CD4-positive, alpha-beta T cell treated with Interleukin-10 for 1 hour (primary cell): ENCODE measurements at regions not wholly inside any gene's neighbourhood (a gene's known extent, or its start where the extent isn't known, plus 50 kb on each side); places are given as distances from the start of the nearest gene placed in this dataset.
"Not testable (repeated sequence)": the region's sequence is repeated elsewhere in the genome, so short reads cannot be mapped to it uniquely, and the experiment has no call there.

ENCODE experiments used
- DNase-seq: peaks from one replicate; pipeline ENCODE4 v3.0.0-alpha.2; 2020

DNA sequence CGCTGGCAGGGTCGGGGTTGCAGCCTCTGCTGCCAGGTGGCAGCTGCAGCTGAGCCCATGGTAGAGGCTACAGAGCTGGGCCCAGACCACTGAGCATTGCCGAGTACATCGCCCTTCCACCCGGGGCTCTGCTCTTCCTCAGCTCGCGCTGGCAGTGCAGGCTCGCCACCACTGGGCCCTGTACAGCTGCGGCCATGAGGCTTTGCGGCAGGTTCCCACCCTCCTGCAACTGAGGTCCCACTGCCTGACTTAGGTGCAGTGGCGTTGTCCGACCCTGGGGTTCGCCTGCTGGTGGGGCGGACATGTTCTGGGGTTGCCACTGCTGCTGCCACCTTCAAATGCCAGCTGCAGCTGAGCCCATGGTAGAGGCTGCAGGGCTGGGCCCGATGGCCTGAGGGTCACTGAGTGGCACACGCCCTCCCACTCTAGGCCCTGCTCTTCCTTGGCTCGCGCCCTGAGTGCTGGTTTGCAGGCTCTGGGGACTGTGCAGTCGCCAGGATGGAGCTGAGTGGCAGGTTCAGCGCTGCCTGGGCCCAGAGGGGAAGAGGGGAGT is 359.8 kb downstream of the FOXD4L6 start:
- DNase-seq: not testable (repeated sequence)

DNA sequence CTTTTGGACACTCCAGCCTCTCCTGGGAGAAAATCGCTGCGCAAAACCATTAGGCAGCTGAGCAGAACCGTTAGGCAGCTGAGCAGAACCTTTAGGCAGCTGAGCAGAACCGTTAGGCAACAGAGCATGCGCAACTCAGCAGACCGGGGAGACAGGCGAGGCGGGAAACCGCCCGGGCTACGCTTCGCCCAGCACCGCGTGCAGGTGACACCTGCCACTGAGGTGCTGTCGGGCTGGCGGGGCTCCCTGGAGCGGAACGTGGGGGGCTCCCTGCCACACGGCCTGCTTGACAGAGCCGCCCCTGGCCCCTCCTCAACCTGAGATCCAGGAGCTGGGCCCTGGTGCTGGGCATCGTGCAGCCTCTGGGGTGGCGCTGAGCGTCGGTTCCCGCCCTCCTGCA is 360.3 kb downstream of the FOXD4L6 start:
- DNase-seq: not testable (repeated sequence)

DNA sequence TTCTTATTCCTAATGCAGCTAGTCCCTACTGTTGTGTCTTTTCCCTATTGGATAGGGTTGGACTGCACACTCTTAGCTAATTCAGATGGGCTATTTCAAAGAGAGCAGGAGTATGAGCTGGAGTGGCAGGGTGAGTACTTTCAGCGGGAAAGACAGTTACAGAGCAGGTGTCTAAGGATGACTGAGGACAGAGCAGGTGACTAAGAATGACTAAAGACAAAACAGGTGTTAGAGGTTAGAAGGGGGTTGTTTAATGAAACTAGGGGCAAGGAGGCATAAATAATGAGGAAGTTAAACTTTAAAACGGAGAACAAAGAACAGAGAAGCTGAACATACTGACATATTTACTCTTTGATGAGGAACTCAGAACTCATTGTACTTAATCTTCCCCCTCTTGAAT is 373.5 kb downstream of the FOXD4L6 start:
- DNase-seq: not testable (repeated sequence)

DNA sequence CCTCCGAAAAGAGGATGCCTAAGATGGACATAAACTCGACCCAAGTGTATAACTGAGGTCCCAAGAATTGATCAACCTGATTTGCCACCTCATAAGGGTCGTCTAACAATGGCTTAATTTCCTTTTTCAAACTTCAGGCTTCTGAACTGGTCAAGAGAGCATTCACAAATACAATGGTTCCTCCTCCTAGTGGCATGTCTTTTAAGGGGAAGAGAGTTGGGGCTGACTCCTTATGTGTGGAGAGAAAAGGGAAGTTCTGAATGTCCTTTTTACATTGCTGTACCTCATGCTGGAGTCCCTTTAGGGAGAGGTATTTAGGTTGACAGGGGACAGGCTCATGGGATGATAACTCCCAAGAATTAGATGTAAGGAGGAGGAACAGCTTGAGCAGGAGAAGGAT is 375.2 kb downstream of the FOXD4L6 start:
- DNase-seq: not testable (repeated sequence)

DNA sequence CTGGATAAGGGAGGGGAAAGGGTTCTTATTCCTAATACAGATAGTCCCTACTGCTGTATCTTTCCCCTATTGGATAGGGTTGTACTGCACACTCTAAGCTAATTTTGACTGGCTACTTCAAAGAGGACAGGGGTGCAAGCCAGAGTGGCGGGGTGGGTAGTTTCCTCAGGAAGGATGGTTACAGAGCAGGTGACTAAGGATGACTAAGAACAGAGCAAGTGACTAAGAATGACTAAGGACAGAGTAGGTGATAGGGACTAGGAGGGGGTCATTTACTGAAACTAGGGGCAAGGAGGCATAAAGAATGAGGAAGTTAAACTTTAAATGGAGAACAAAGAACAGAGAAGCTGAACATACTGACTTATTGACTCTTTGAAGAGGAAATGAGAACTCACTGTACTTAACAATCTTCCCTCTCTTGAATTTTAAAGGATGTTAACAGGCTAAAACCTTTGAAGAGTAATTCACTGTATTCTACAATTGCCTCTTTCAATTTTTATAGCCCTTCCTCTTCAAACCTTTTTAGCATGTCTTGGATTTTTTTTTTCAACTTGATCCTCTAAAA is 381.5 kb downstream of the FOXD4L6 start:
- DNase-seq: peak; percentile 0
